ENCODE measurements at regions not wholly inside any gene's neighbourhood (a gene's known extent, or its start where the extent isn't known, plus 50 kb on each side); places are given as distances from the start of the nearest gene placed in this dataset.

DNA sequence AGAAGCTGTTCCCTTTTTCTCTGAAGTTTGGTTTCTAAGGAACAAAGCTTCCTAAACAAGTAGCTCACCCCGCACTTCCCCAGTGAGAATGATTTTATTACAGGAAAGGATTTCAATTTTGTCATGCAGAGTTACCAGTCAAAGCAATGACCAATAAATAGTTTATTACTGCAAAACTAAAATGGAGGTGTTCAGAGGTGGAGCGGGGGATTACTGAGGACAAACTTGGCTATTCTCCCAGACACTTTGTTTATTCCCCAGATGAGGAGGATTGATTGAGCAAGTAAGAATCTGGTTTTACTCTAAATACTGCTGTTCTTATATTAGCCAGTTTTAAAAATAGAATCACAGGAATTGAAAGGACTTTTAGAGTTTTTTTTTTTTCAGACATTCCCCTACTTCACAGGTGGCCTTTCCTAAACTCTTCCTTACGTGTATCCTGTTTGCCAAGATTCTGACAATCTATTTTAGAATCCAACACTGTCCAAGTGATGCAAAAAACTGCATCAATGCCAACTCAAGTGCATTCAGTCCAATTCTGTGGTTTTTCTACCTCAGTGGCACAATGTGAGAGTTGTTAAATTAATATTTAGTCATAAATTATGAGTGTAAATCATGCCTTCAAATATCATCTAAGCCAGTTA lies 136.1 kb downstream of the TNFSF18 start:
- DNase-seq, result no peak
- H3K9me3 Mint-ChIP-seq, result peaks cover 4 to 12% (median 7%) of the 10 kb centered on the region in 7 donors
- no peak overlapping the region for H3K4me3 ChIP-seq (ENCODE audit: low read depth, low read length)
- H3K27ac Mint-ChIP-seq, result no peak overlapping the region
- H3K4me3 Mint-ChIP-seq, result no peak overlapping the region
- H3K36me3 ChIP-seq (ENCODE audit: control insufficient read depth, insufficient read depth, low read length), result no peaks in the 10 kb centered on the region
- H3K4me1 ChIP-seq (ENCODE audit: control insufficient read depth, insufficient read depth, low read length, poor library complexity, severe bottlenecking), result no peaks in the 10 kb centered on the region
- no peak overlapping the region for H3K27ac ChIP-seq (ENCODE audit: insufficient read depth, low read length, poor library complexity, severe bottlenecking)
- H3K36me3 Mint-ChIP-seq, result peaks cover 4% of the 10 kb centered on the region
- peaks cover 15% of the 10 kb centered on the region for H3K27me3 Mint-ChIP-seq
- H3K4me1 Mint-ChIP-seq, result no peaks in the 10 kb centered on the region
- H3K9me3 ChIP-seq (ENCODE audit: control insufficient read depth in 2 of 2, low read length in 2 of 2), result peaks cover 6 to 9% of the 10 kb centered on the region in 2 experiments
- no peaks in the 10 kb centered on the region for H3K27me3 ChIP-seq (ENCODE audit: control insufficient read depth, insufficient read depth, low read length)
- no peak for ATAC-seq (ENCODE audit: low read depth in 2 of 2)

DNA sequence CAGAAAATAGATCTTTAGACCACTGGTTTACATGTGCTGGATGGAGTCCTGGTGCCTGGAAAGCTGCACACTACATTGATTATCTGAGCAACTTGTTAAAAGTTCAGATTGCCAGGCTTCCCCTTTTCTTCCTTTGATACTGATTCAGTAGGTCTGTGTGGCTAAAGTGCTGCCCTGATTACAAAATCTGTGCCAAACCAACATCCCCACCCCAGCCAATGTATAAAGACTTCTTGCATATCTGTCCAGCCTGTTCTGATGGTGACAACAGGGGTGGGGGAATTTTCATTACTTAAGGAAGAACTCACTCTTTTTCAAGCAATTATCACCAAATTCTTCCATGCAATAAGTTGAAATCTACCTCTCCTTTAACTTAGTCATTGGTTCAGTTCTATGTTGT lies 135.5 kb downstream of the TNFSF18 start:
- Mint-ChIP-seq H3K27ac (no peak overlapping the region), H3K4me3 (no peak overlapping the region), H3K9me3 (peaks cover 4 to 12% (median 7%) of the 10 kb centered on the region in 7 donors), H3K4me1 (no peaks in the 10 kb centered on the region), H3K36me3 (peaks cover 4% of the 10 kb centered on the region), H3K27me3 (peaks cover 15% of the 10 kb centered on the region)
- Histone ChIP-seq H3K36me3 (ENCODE audit: control insufficient read depth, insufficient read depth, low read length) (no peaks in the 10 kb centered on the region), H3K9me3 (ENCODE audit: control insufficient read depth in 2 of 2, low read length in 2 of 2) (peaks cover 6 to 9% of the 10 kb centered on the region in 2 experiments), H3K27me3 (ENCODE audit: control insufficient read depth, insufficient read depth, low read length) (no peaks in the 10 kb centered on the region), H3K4me3 (ENCODE audit: low read depth, low read length) (no peak overlapping the region), H3K4me1 (ENCODE audit: control insufficient read depth, insufficient read depth, low read length, poor library complexity, severe bottlenecking) (no peaks in the 10 kb centered on the region), H3K27ac (ENCODE audit: insufficient read depth, low read length, poor library complexity, severe bottlenecking) (no peak overlapping the region)
- no peak for ATAC-seq (ENCODE audit: low read depth in 2 of 2)
- DNase-seq, result no peak

DNA sequence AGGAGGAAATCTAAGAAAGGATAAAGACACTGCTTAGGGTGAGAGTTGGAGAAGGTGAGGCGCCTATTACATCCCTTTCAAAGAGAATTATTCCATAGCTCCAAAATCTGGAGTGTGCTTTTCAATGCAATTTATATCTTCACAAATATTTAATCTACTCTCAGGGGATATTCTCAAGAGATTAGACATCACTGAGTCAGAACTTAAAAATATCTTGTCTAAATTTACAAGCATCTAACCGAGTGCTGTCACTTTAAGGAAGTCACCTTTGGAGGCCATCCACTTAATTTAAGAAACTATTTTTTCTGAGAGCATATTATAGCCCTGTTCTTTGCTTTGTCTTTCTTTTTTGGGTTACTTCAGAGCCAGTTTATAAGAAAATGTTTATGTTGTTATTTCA lies 134.6 kb downstream of the TNFSF18 start:
- peaks cover 15% of the 10 kb centered on the region for H3K27me3 Mint-ChIP-seq
- peaks cover 4% of the 10 kb centered on the region for H3K36me3 Mint-ChIP-seq

DNA sequence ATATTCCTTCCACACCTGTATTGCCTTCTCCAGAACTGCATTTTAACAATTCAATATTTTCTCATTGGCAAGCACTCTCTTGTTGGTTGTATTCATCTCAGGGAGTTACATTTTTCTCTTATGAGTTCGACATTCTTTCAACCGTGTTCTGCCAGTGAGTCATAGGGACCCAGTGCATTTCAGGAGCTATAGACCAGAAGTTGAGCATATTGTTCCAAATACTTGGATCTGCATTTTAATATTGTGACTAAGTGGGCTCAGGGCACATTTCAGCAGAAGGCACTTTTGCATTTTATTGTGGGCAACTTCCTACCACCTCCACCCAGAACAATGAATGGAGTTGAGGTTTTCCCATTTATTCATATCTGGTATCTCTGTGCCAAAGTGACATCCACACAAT lies 132.8 kb downstream of the TNFSF18 start:
- Histone ChIP-seq H3K9me3 (ENCODE audit: control insufficient read depth in 2 of 2, low read length in 2 of 2) (peaks cover 3 to 4% of the 10 kb centered on the region in 2 experiments), H3K27ac (ENCODE audit: insufficient read depth, low read length, poor library complexity, severe bottlenecking) (no peak overlapping the region), H3K36me3 (ENCODE audit: control insufficient read depth, insufficient read depth, low read length) (no peaks in the 10 kb centered on the region), H3K4me3 (ENCODE audit: low read depth, low read length) (no peak overlapping the region), H3K4me1 (ENCODE audit: control insufficient read depth, insufficient read depth, low read length, poor library complexity, severe bottlenecking) (no peaks in the 10 kb centered on the region), H3K27me3 (ENCODE audit: control insufficient read depth, insufficient read depth, low read length) (peaks cover 4% of the 10 kb centered on the region)
- H3K9me3 Mint-ChIP-seq, result peaks cover under 1 to 13% (median 6%) of the 10 kb centered on the region in 7 donors
- no peak overlapping the region for H3K4me3 Mint-ChIP-seq
- no peak overlapping the region for H3K27ac Mint-ChIP-seq
- H3K36me3 Mint-ChIP-seq, result peaks cover 4% of the 10 kb centered on the region
- peaks cover 12% of the 10 kb centered on the region for H3K27me3 Mint-ChIP-seq
- DNase-seq, result no peak
- H3K4me1 Mint-ChIP-seq, result no peaks in the 10 kb centered on the region
- ATAC-seq (ENCODE audit: low read depth in 2 of 2), result no peak

More for the DNA sequence above, 134.6 kb downstream of the TNFSF18 start:
- H3K4me1 ChIP-seq (ENCODE audit: control insufficient read depth, insufficient read depth, low read length, poor library complexity, severe bottlenecking), result no peaks in the 10 kb centered on the region
- ATAC-seq (ENCODE audit: low read depth in 2 of 2) (no peak), DNase-seq (no peak)
- H3K27ac ChIP-seq (ENCODE audit: insufficient read depth, low read length, poor library complexity, severe bottlenecking), result no peak overlapping the region
- peak overlapping the region in 1 of 4 donors; percentile 55 for H3K4me3 Mint-ChIP-seq
- no peaks in the 10 kb centered on the region for H3K36me3 ChIP-seq (ENCODE audit: control insufficient read depth, insufficient read depth, low read length)
- peaks cover 6 to 9% of the 10 kb centered on the region in 2 experiments for H3K9me3 ChIP-seq (ENCODE audit: control insufficient read depth in 2 of 2, low read length in 2 of 2)
- H3K4me1 Mint-ChIP-seq, result no peaks in the 10 kb centered on the region
- no peak overlapping the region for H3K4me3 ChIP-seq (ENCODE audit: low read depth, low read length)
- no peak overlapping the region for H3K27ac Mint-ChIP-seq
- H3K27me3 ChIP-seq (ENCODE audit: control insufficient read depth, insufficient read depth, low read length), result peaks cover 4% of the 10 kb centered on the region
- peaks cover 4 to 12% (median 7%) of the 10 kb centered on the region in 7 donors for H3K9me3 Mint-ChIP-seq

DNA sequence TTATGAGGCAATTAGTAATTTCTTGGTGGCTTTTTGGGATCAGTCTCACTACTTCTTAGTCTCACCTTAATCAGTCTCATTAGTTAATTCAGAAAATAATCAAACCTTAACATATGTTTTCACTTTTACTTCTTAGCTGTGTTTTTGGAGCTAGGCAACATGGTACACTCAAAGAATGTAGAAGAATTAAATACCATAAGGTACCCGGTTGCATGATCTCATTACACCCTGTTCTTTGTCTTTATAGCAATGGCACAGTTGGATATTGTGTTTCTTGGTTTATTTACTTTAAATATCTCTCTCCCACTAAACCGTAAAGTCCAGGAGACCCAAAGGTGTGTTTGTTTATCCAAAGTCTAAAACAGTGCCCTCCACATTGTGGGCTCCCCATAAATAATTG lies 132.3 kb downstream of the TNFSF18 start:
- Mint-ChIP-seq H3K27me3 (peaks cover 9% of the 10 kb centered on the region), H3K4me3 (no peak overlapping the region), H3K27ac (no peak overlapping the region), H3K4me1 (no peaks in the 10 kb centered on the region), H3K9me3 (peaks cover 0 to 10% (median 4%) of the 10 kb centered on the region in 7 donors), H3K36me3 (peaks cover 2% of the 10 kb centered on the region)
- no peak overlapping the region for H3K27ac ChIP-seq (ENCODE audit: insufficient read depth, low read length, poor library complexity, severe bottlenecking)
- H3K9me3 ChIP-seq (ENCODE audit: control insufficient read depth in 2 of 2, low read length in 2 of 2), result peaks cover 0 to under 1% of the 10 kb centered on the region in 2 experiments
- DNase-seq (no peak), ATAC-seq (ENCODE audit: low read depth in 2 of 2) (no peak)
- H3K4me3 ChIP-seq (ENCODE audit: low read depth, low read length), result no peak overlapping the region
- H3K27me3 ChIP-seq (ENCODE audit: control insufficient read depth, insufficient read depth, low read length), result peaks cover 4% of the 10 kb centered on the region
- no peaks in the 10 kb centered on the region for H3K36me3 ChIP-seq (ENCODE audit: control insufficient read depth, insufficient read depth, low read length)
- H3K4me1 ChIP-seq (ENCODE audit: control insufficient read depth, insufficient read depth, low read length, poor library complexity, severe bottlenecking), result no peaks in the 10 kb centered on the region

DNA sequence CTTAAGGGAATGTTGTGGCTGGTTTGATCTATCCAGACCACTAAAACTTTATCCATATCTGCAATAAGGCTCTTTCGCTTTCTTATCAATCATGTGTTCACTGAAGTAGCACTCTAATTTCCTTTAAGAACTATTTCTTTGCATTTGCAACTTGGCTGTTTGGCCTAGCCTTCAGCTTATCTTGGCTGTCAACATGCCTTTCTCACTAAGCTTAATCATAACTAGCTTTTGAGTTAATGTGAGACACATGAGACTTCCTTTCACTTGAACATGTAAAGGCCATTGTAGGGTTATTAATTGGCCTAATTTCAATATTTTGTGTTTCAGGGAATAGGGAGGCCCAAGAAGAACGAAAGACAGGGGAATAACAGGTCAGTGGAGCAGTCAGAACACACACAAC lies 124.7 kb downstream of the TNFSF18 start:
- no peaks in the 10 kb centered on the region for H3K4me1 Mint-ChIP-seq
- Histone ChIP-seq H3K27ac (ENCODE audit: insufficient read depth, low read length, poor library complexity, severe bottlenecking) (no peak overlapping the region), H3K36me3 (ENCODE audit: control insufficient read depth, insufficient read depth, low read length) (no peaks in the 10 kb centered on the region), H3K4me3 (ENCODE audit: low read depth, low read length) (no peak overlapping the region), H3K9me3 (ENCODE audit: control insufficient read depth in 2 of 2, low read length in 2 of 2) (no peaks in the 10 kb centered on the region), H3K4me1 (ENCODE audit: control insufficient read depth, insufficient read depth, low read length, poor library complexity, severe bottlenecking) (no peaks in the 10 kb centered on the region), H3K27me3 (ENCODE audit: control insufficient read depth, insufficient read depth, low read length) (peaks cover under 1% of the 10 kb centered on the region)
- ATAC-seq (ENCODE audit: low read depth in 2 of 2) (no peak), DNase-seq (no peak)
- no peaks in the 10 kb centered on the region for H3K27me3 Mint-ChIP-seq
- peaks cover 0 to 4% (median 0%) of the 10 kb centered on the region in 7 donors for H3K9me3 Mint-ChIP-seq
- H3K4me3 Mint-ChIP-seq, result no peak overlapping the region
- H3K36me3 Mint-ChIP-seq, result no peaks in the 10 kb centered on the region
- no peak overlapping the region for H3K27ac Mint-ChIP-seq

DNA sequence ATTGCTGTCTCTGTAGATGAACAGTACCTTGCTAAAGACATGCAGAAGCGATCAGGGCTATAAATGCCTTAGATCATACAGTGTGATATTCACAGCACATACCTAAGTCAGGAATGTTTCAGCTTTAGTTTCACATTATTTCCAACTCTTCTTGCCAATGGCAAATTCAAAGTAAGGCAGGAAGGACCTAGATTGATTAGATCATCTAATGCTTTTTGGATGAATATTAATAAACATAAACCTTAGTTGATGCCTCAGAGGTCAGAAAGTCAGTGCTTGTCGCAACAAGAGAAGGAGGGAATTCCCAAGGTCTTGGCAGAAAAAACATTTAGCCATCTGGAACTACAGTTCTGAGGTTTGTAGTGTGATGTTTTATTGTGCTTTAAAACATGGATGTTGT lies 122.3 kb downstream of the TNFSF18 start:
- no peak overlapping the region for H3K27ac ChIP-seq (ENCODE audit: insufficient read depth, low read length, poor library complexity, severe bottlenecking)
- H3K4me3 ChIP-seq (ENCODE audit: low read depth, low read length), result no peak overlapping the region
- no peaks in the 10 kb centered on the region for H3K36me3 Mint-ChIP-seq
- H3K27me3 Mint-ChIP-seq, result no peaks in the 10 kb centered on the region
- no peaks in the 10 kb centered on the region for H3K36me3 ChIP-seq (ENCODE audit: control insufficient read depth, insufficient read depth, low read length)
- no peaks in the 10 kb centered on the region for H3K27me3 ChIP-seq (ENCODE audit: control insufficient read depth, insufficient read depth, low read length)
- no peak overlapping the region for H3K27ac Mint-ChIP-seq
- H3K9me3 ChIP-seq (ENCODE audit: control insufficient read depth in 2 of 2, low read length in 2 of 2), result no peaks in the 10 kb centered on the region
- peaks cover 3 to 11% (median 5%) of the 10 kb centered on the region in 4 donors for H3K4me1 Mint-ChIP-seq
- peaks cover 0 to 6% (median 0%) of the 10 kb centered on the region in 7 donors for H3K9me3 Mint-ChIP-seq
- no peak for ATAC-seq (ENCODE audit: low read depth in 2 of 2)
- H3K4me1 ChIP-seq (ENCODE audit: control insufficient read depth, insufficient read depth, low read length, poor library complexity, severe bottlenecking), result no peaks in the 10 kb centered on the region
- H3K4me3 Mint-ChIP-seq, result no peak overlapping the region
- no peak for DNase-seq

DNA sequence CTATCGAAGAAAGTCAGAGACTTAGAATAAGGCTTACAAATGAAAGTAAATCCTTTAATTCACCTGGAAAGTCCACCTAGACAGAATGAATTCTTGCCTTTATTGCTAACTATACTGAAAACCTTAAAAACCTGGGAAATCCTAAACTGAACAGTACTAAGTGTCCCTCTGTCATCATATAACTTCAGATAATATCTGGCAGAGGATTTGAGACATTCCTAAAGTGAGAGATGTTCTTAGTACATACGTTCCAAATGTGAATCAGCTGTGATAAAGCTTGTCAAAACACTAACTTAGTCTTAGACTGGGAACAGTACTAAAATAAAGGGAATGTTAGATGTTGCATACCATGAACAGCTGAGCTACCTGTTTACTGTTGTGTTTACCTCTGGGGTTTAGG lies 121.7 kb downstream of the TNFSF18 start:
- no peak for DNase-seq
- Histone ChIP-seq H3K4me1 (ENCODE audit: control insufficient read depth, insufficient read depth, low read length, poor library complexity, severe bottlenecking) (peaks cover 3% of the 10 kb centered on the region), H3K4me3 (ENCODE audit: low read depth, low read length) (no peak overlapping the region), H3K27ac (ENCODE audit: insufficient read depth, low read length, poor library complexity, severe bottlenecking) (no peak overlapping the region), H3K9me3 (ENCODE audit: control insufficient read depth in 2 of 2, low read length in 2 of 2) (no peaks in the 10 kb centered on the region), H3K27me3 (ENCODE audit: control insufficient read depth, insufficient read depth, low read length) (no peaks in the 10 kb centered on the region), H3K36me3 (ENCODE audit: control insufficient read depth, insufficient read depth, low read length) (no peaks in the 10 kb centered on the region)
- H3K36me3 Mint-ChIP-seq, result no peaks in the 10 kb centered on the region
- no peak overlapping the region for H3K27ac Mint-ChIP-seq
- H3K27me3 Mint-ChIP-seq, result no peaks in the 10 kb centered on the region
- no peak for ATAC-seq (ENCODE audit: low read depth in 2 of 2)
- no peak overlapping the region for H3K4me3 Mint-ChIP-seq
- peaks cover 0 to 6% (median 0%) of the 10 kb centered on the region in 7 donors for H3K9me3 Mint-ChIP-seq
- peaks cover 5 to 15% (median 7%) of the 10 kb centered on the region in 4 donors for H3K4me1 Mint-ChIP-seq
